ENCODE measurements at regions not wholly inside any gene's neighbourhood (a gene's known extent, or its start where the extent isn't known, plus 50 kb on each side); places are given as distances from the start of the nearest gene placed in this dataset.

- no peak overlapping the region for H3K4me3 ChIP-seq (replicated peaks; ENCODE audit: low read depth, low read length)
- no peak for TF ChIP-seq CTCF (IDR thresholded peaks at IDR 0.05; ENCODE audit: low read length, missing control alignments)
- DNase-seq (ENCODE audit: low read depth): no peak
These were observed 590.6 kb upstream of the PTCHD4 start for GRCh38 chr6:48701572-48701971.

- no peak for DNase-seq (ENCODE audit: low read depth)
- no peak overlapping the region for H3K4me3 ChIP-seq (replicated peaks; ENCODE audit: low read depth, low read length)
- no peak for TF ChIP-seq CTCF (IDR thresholded peaks at IDR 0.05; ENCODE audit: low read length, missing control alignments)
These were observed 584.9 kb upstream of the PTCHD4 start for GRCh38 chr6:48695872-48696271.

GRCh38 chr6:48691420-48691819, 580.4 kb upstream of the PTCHD4 start:
- no peak for DNase-seq (ENCODE audit: low read depth)
- TF ChIP-seq CTCF (IDR thresholded peaks at IDR 0.05; ENCODE audit: low read length, missing control alignments): no peak
- H3K4me3 ChIP-seq (replicated peaks; ENCODE audit: low read depth, low read length): no peak overlapping the region

GRCh38 chr6:48689498-48689897, 578.5 kb upstream of the PTCHD4 start:
- TF ChIP-seq CTCF (IDR thresholded peaks at IDR 0.05; ENCODE audit: low read length, missing control alignments): no peak
- no peak for DNase-seq (ENCODE audit: low read depth)

GRCh38 chr6:48678390-48678789, 567.4 kb upstream of the PTCHD4 start:
- no peak for DNase-seq (ENCODE audit: low read depth)
- no peak for TF ChIP-seq CTCF (IDR thresholded peaks at IDR 0.05; ENCODE audit: low read length, missing control alignments)
- no peak overlapping the region for H3K4me3 ChIP-seq (replicated peaks; ENCODE audit: low read depth, low read length)

More at GRCh38 chr6:48689498-48689897, 578.5 kb upstream of the PTCHD4 start:
- H3K4me3 ChIP-seq (replicated peaks; ENCODE audit: low read depth, low read length): no peak overlapping the region

- peak; percentile 5 for DNase-seq (ENCODE audit: low read depth)
These were observed 560.5 kb upstream of the PTCHD4 start for GRCh38 chr6:48671505-48671904.

More at GRCh38 chr6:48671505-48671904, 560.5 kb upstream of the PTCHD4 start:
- H3K4me3 ChIP-seq (replicated peaks; ENCODE audit: low read depth, low read length): no peak overlapping the region
- no peak for TF ChIP-seq CTCF (IDR thresholded peaks at IDR 0.05; ENCODE audit: low read length, missing control alignments)
